NCI-H2107 (cell line): ENCODE measurements at regions not wholly inside any gene's neighbourhood (a gene's known extent, or its start where the extent isn't known, plus 50 kb on each side); places are given as distances from the start of the nearest gene placed in this dataset.

Source experiments
- DNase-seq: peaks from one replicate; lab custom pipeline; 2025; lab: John Stamatoyannopoulos, UW

- DNase-seq, result no peak
These were observed 169.8 kb upstream of the GPR26 start for GRCh38 chr10:123496375-123496774.

GRCh38 chr10:123496996-123497660, 169.0 kb upstream of the GPR26 start:
- DNase-seq, result no peak

GRCh38 chr10:123500110-123500509, 166.0 kb upstream of the GPR26 start:
- no peak for DNase-seq

GRCh38 chr10:123501148-123501547, 165.0 kb upstream of the GPR26 start:
- no peak for DNase-seq

GRCh38 chr10:123502983-123503382, 163.2 kb upstream of the GPR26 start:
- DNase-seq, result no peak

- DNase-seq, result no peak
These were observed 159.7 kb upstream of the GPR26 start for GRCh38 chr10:123506455-123506854.

GRCh38 chr10:123507298-123507697, 158.9 kb upstream of the GPR26 start:
- DNase-seq, result no peak

- DNase-seq, result no peak
These were observed 156.8 kb upstream of the GPR26 start for GRCh38 chr10:123509338-123509737.

GRCh38 chr10:123512901-123513775, 153.0 kb upstream of the GPR26 start:
- DNase-seq, result no peak

GRCh38 chr10:123513870-123514269, 152.3 kb upstream of the GPR26 start:
- no peak for DNase-seq

- DNase-seq, result no peak
These were observed 151.2 kb upstream of the GPR26 start for GRCh38 chr10:123514996-123515395.

GRCh38 chr10:123515661-123516060, 150.5 kb upstream of the GPR26 start:
- no peak for DNase-seq

GRCh38 chr10:123516291-123516690, 149.9 kb upstream of the GPR26 start:
- no peak for DNase-seq

- DNase-seq, result no peak
These were observed 148.7 kb upstream of the GPR26 start for GRCh38 chr10:123517426-123517825.

GRCh38 chr10:123517901-123518300, 148.3 kb upstream of the GPR26 start:
- DNase-seq, result no peak

GRCh38 chr10:123518765-123519164, 147.4 kb upstream of the GPR26 start:
- no peak for DNase-seq

- DNase-seq, result no peak
These were observed 146.3 kb upstream of the GPR26 start for GRCh38 chr10:123519861-123520260.

- no peak for DNase-seq
These were observed 145.1 kb upstream of the GPR26 start for GRCh38 chr10:123521076-123521475.

- DNase-seq, result no peak
These were observed 144.6 kb upstream of the GPR26 start for GRCh38 chr10:123521556-123521955.

GRCh38 chr10:123522702-123523312, 143.3 kb upstream of the GPR26 start:
- no peak for DNase-seq

- no peak for DNase-seq
These were observed 142.3 kb upstream of the GPR26 start for GRCh38 chr10:123523833-123524232.

- no peak for DNase-seq
These were observed 139.6 kb upstream of the GPR26 start for GRCh38 chr10:123526356-123527064.
